Liver (tissue), 3 donors: ENCODE measurements at regions not wholly inside any gene's neighbourhood (a gene's known extent, or its start where the extent isn't known, plus 50 kb on each side); places are given as distances from the start of the nearest gene placed in this dataset.

Experiments used
- ATF3 ChIP-seq: IDR thresholded peaks from 2 replicates; pipeline ENCODE4 v1.6.1; 2016; ENCODE audit warnings: antibody characterized with exemption
- CTCF ChIP-seq: fragments of 150-350 bp; IDR thresholded peaks from 2 replicates; pipeline ENCODE4 v1.5.1; 2017; ENCODE audit warnings: improper control_type of control experiment, low read depth, low read length; ENCODE audit not compliant: missing input control
- EGR1 ChIP-seq, 2 donors: IDR thresholded peaks; 2 replicates each; pipeline ENCODE4 v1.6.1; 2016 to 2018; ENCODE audit warnings: antibody characterized with exemption in 2 of 2, low read depth in 2 of 2
- FOXA1 ChIP-seq: IDR thresholded peaks from 2 replicates; pipeline ENCODE4 v1.6.1; 2016; ENCODE audit warnings: antibody characterized with exemption
- GABPA ChIP-seq, 2 donors: IDR thresholded peaks in 1 of 2; conservative IDR thresholded peaks in 1 of 2; 2 replicates each; pipeline ENCODE4 v1.6.1; 2016; ENCODE audit warnings: antibody characterized with exemption in 2 of 2, mild to moderate bottlenecking in 1 of 2, moderate library complexity in 1 of 2
- JUND ChIP-seq, 2 donors: IDR thresholded peaks; 2 replicates each; pipeline ENCODE4 v1.6.1; 2016; ENCODE audit warnings: antibody characterized with exemption in 2 of 2
- MAX ChIP-seq: IDR thresholded peaks from 2 replicates; pipeline ENCODE4 v1.6.1; 2016; ENCODE audit warnings: antibody characterized with exemption
- RAD21 ChIP-seq, 2 donors: IDR thresholded peaks; 2 replicates each; pipeline ENCODE4 v1.6.1; 2016; ENCODE audit warnings: antibody characterized with exemption in 2 of 2, mild to moderate bottlenecking in 2 of 2
- REST ChIP-seq: IDR thresholded peaks from 2 replicates; pipeline ENCODE4 v1.6.1; 2016; ENCODE audit warnings: antibody characterized with exemption, mild to moderate bottlenecking
- SP1 ChIP-seq: IDR thresholded peaks from 2 replicates; pipeline ENCODE4 v1.6.1; 2018; ENCODE audit warnings: antibody characterized with exemption, mild to moderate bottlenecking
- TAF1 ChIP-seq: conservative IDR thresholded peaks from 2 replicates; pipeline ENCODE4 v1.6.1; 2016; ENCODE audit warnings: antibody characterized with exemption, mild to moderate bottlenecking
- YY1 ChIP-seq: IDR thresholded peaks from 2 replicates; pipeline ENCODE4 v1.6.1; 2016; ENCODE audit warnings: antibody characterized with exemption, mild to moderate bottlenecking
- donor health status: healthy.
- donor health status: healthy.

- TF ChIP-seq CTCF (no peak), REST (no peak), RAD21 (IDR thresholded peaks at IDR 0.05) (no peak), FOXA1 (no peak), GABPA (IDR thresholded peaks at IDR 0.05 in 1 of 2, conservative IDR thresholded peaks at IDR 0.05 in 1 of 2) (no peak), SP1 (no peak), MAX (no peak), EGR1 (IDR thresholded peaks at IDR 0.05; ENCODE audit: low read depth in 2 of 2) (no peak), ATF3 (no peak), YY1 (no peak), JUND (IDR thresholded peaks at IDR 0.05) (no peak), TAF1 (no peak)
Observed at GRCh38 chr22:48955351-48956311, 872.0 kb downstream of the BRD1 start.
